HepG2 (cell line): ENCODE measurements at regions not wholly inside any gene's neighbourhood (a gene's known extent, or its start where the extent isn't known, plus 50 kb on each side); places are given as distances from the start of the nearest gene placed in this dataset.
A peak's percentile ranks its signal among the peaks of the same experiment; 100 is the strongest.

ENCODE experiments used
- ATAC-seq: fragments of 200-7000 bp; cut with Tn5 transposase; 3 replicates; pipeline ENCODE4 v1.9.1; 2020; ENCODE audit warnings: mild to moderate bottlenecking, moderate library complexity
- BruUV-seq: library from RNA; stranded (reverse); fragments of 400-500 nt; replicated peaks from 2 replicates; lab custom pipeline; 2021; lab: Mats Ljungman, UMichigan
- CTCF ChIA-PET: fragments of 300-600 bp; formaldehyde crosslinking; extraction: SDS; loops from one replicate; lab custom pipeline; 2021; ENCODE audit warnings: low total read pairs, inconsistent platforms, low intra/inter-chr PET ratio; lab: Yijun Ruan, JAX
- POLR2A ChIA-PET: fragments of 350-600 bp; sonication (Branson Sonifier 250); formaldehyde crosslinking; loops from one replicate; lab custom pipeline; 2020; ENCODE audit warnings: antibody characterized with exemption, inconsistent platforms; lab: Yijun Ruan, JAX
- DNase-seq: peaks from one replicate; pipeline ENCODE4 v3.0.0-alpha.2; 2015; ENCODE audit warnings: low spot score
- FAIRE-seq: peaks from 3 replicates; lab custom pipeline; 2011; peaks lifted over from hg19 to GRCh38; lab: Jason Lieb, UNC
- H2AFZ ChIP-seq: one replicate; pipeline ENCODE4 v1.6.1; 2011; ENCODE audit warnings: low read length, inconsistent platforms
- H3K27ac ChIP-seq: fragments of 300-600 bp; 3 replicates; pipeline ENCODE4 v1.8.0; 2011; ENCODE audit warnings: mixed run types, mild to moderate bottlenecking, mixed read lengths, low read length, inconsistent platforms; ENCODE audit not compliant: insufficient read depth; ENCODE audit errors: extremely low read length
- H3K27me3 ChIP-seq, 2 experiments: fragments of 200-600 bp in 1 of 2; 2 replicates in 1 of 2; 3 replicates in 1 of 2; pipeline versions ENCODE4 v1.6.0 to v1.8.0; 2011; ENCODE audit warnings: low read length in 2 of 2, mild to moderate bottlenecking in 2 of 2, moderate library complexity in 2 of 2, inconsistent platforms in 1 of 2; ENCODE audit not compliant: insufficient read depth in 2 of 2, control insufficient read depth in 1 of 2
- H3K36me3 ChIP-seq, 2 experiments: fragments of 200-600 bp in 1 of 2; replicated peaks in 1 of 2; 2 replicates in 1 of 2; 3 replicates in 1 of 2; pipeline versions ENCODE4 v1.5.1 to v1.8.0; 2011; ENCODE audit warnings: low read length in 2 of 2, inconsistent platforms in 1 of 2; ENCODE audit not compliant: insufficient read depth in 2 of 2, control insufficient read depth in 1 of 2
- H3K4me1 ChIP-seq: 2 replicates; pipeline ENCODE4 v1.5.1; 2012; ENCODE audit warnings: low read length, inconsistent platforms; ENCODE audit not compliant: insufficient read depth
- H3K4me2 ChIP-seq: 2 replicates; pipeline ENCODE4 v1.6.0; 2011; ENCODE audit warnings: low read depth, low read length, inconsistent platforms
- H3K4me3 ChIP-seq, 3 experiments: fragments of 200-600 bp in 1 of 3; sonication (generic), shearing (Covaris generic) in 1 of 3; replicated peaks in 1 of 3; 2 replicates each; pipeline ENCODE4 v1.5.1; 2011 to 2016; ENCODE audit warnings: low read length in 3 of 3, inconsistent platforms in 2 of 3, low read depth in 2 of 3, mild to moderate bottlenecking in 2 of 3, control low read depth in 1 of 3, mixed read lengths in 1 of 3; ENCODE audit not compliant: insufficient read depth in 1 of 3
- H3K79me2 ChIP-seq: one replicate; pipeline ENCODE4 v1.6.1; 2011; ENCODE audit warnings: low read length, inconsistent platforms; ENCODE audit not compliant: insufficient read depth
- H3K9ac ChIP-seq: 2 replicates; pipeline ENCODE4 v1.6.0; 2011; ENCODE audit warnings: mild to moderate bottlenecking, low read depth, low read length, inconsistent platforms; ENCODE audit not compliant: insufficient read depth
- H3K9me3 ChIP-seq: 2 replicates; pipeline ENCODE4 v1.5.1; 2012; ENCODE audit warnings: mild to moderate bottlenecking, low read length
- H4K20me1 ChIP-seq: 2 replicates; pipeline ENCODE4 v1.6.0; 2011; ENCODE audit warnings: inconsistent platforms, mild to moderate bottlenecking, low read length, moderate library complexity; ENCODE audit not compliant: insufficient read depth
- FOXA3 ChIP-seq: IDR thresholded peaks from 2 replicates; pipeline ENCODE4 v1.6.1; 2016; ENCODE audit warnings: missing genetic modification reagents, missing compliant biosample characterization
- HNF4A ChIP-seq: sonication (generic); formaldehyde crosslinking; IDR thresholded peaks from 2 replicates; pipeline ENCODE4 v1.4.0; 2020; ENCODE audit warnings: missing genetic modification reagents
- MIER2 ChIP-seq: IDR thresholded peaks from 2 replicates; pipeline ENCODE4 v1.6.1; 2016; ENCODE audit warnings: missing biosample characterization, missing genetic modification reagents
- MXI1 ChIP-seq: IDR thresholded peaks from 3 replicates; pipeline ENCODE4 v1.6.1; 2012; ENCODE audit warnings: low read depth, low read length, inconsistent platforms, borderline replicate concordance
- TOPORS ChIP-seq: sonication (generic); formaldehyde crosslinking; IDR thresholded peaks from 2 replicates; pipeline ENCODE4 v1.8.0; 2023; ENCODE audit warnings: mild to moderate bottlenecking, missing genetic modification reagents
- ZFP62 ChIP-seq: sonication (generic); formaldehyde crosslinking; IDR thresholded peaks from 2 replicates; pipeline ENCODE4 v1.4.0; 2020; ENCODE audit warnings: missing genetic modification reagents
- ZFY ChIP-seq: sonication (generic); formaldehyde crosslinking; IDR thresholded peaks from 2 replicates; pipeline ENCODE4 v1.4.0; 2020; ENCODE audit warnings: missing genetic modification reagents
- ZNF317 ChIP-seq: sonication (generic); formaldehyde crosslinking; IDR thresholded peaks from 2 replicates; pipeline ENCODE4 v1.5.0; 2020; ENCODE audit warnings: mild to moderate bottlenecking, missing genetic modification reagents
- ZNF543 ChIP-seq: sonication (generic); formaldehyde crosslinking; IDR thresholded peaks from 2 replicates; pipeline ENCODE4 v1.4.0; 2020; ENCODE audit warnings: mild to moderate bottlenecking, missing genetic modification reagents
- ZNF629 ChIP-seq: sonication (generic); formaldehyde crosslinking; conservative IDR thresholded peaks from 2 replicates; pipeline ENCODE4 v1.5.0; 2020; ENCODE audit warnings: missing genetic modification reagents
- ZNF878 ChIP-seq: sonication (generic); formaldehyde crosslinking; IDR thresholded peaks from 2 replicates; pipeline ENCODE4 v1.8.1; 2023; ENCODE audit warnings: mild to moderate bottlenecking, missing genetic modification reagents, moderate library complexity
- ZSCAN20 ChIP-seq: sonication (generic); formaldehyde crosslinking; IDR thresholded peaks from 2 replicates; pipeline ENCODE4 v1.4.0; 2020; ENCODE audit warnings: missing genetic modification reagents, mild to moderate bottlenecking, borderline replicate concordance
- ZSCAN30 ChIP-seq: sonication (generic); formaldehyde crosslinking; IDR thresholded peaks from 2 replicates; pipeline ENCODE4 v1.5.0; 2020; ENCODE audit warnings: mild to moderate bottlenecking, missing genetic modification reagents
- WGBS: methylation state at CpG from one replicate; pipeline ENCODE4 v1.1.6; 2017; ENCODE audit warnings: low lambda C conversion rate; 5-methylcytosine and 5-hydroxymethylcytosine counted together
- in situ Hi-C: cut with HindIII; loops from 2 replicates; pipeline ENCODE4 v1.10.0; 2017; ENCODE audit warnings: low pct_unique_long_range_greater_than_20kb; ENCODE audit not compliant: extremely low pct_ligation_motif_present
- intact Hi-C: fragments of 100-400 bp; cut with micrococcal nuclease; formaldehyde crosslinking; loops from one replicate; pipeline ENCODE4 v1.10.0; 2022; ENCODE audit not compliant: unreplicated experiment
- TF ChIP-seq, protein P1 (sequence below): sonication (generic); formaldehyde crosslinking; IDR thresholded peaks from 2 replicates; pipeline ENCODE4 v1.5.0; 2020; ENCODE audit warnings: mild to moderate bottlenecking, missing genetic modification reagents, borderline replicate concordance
- TF ChIP-seq, protein P2 (sequence below): sonication (generic); formaldehyde crosslinking; IDR thresholded peaks from 2 replicates; pipeline ENCODE4 v1.5.1; 2020; ENCODE audit warnings: missing genetic modification reagents, mild to moderate bottlenecking, borderline replicate concordance
- TF ChIP-seq, protein P3 (sequence below): sonication (generic); formaldehyde crosslinking; IDR thresholded peaks from 2 replicates; pipeline ENCODE4 v1.5.0; 2020; ENCODE audit warnings: missing genetic modification reagents
- TF ChIP-seq, protein P4 (sequence below): sonication (generic); formaldehyde crosslinking; IDR thresholded peaks from 2 replicates; pipeline ENCODE4 v1.4.0; 2020; ENCODE audit warnings: mild to moderate bottlenecking, missing genetic modification reagents

DNA sequence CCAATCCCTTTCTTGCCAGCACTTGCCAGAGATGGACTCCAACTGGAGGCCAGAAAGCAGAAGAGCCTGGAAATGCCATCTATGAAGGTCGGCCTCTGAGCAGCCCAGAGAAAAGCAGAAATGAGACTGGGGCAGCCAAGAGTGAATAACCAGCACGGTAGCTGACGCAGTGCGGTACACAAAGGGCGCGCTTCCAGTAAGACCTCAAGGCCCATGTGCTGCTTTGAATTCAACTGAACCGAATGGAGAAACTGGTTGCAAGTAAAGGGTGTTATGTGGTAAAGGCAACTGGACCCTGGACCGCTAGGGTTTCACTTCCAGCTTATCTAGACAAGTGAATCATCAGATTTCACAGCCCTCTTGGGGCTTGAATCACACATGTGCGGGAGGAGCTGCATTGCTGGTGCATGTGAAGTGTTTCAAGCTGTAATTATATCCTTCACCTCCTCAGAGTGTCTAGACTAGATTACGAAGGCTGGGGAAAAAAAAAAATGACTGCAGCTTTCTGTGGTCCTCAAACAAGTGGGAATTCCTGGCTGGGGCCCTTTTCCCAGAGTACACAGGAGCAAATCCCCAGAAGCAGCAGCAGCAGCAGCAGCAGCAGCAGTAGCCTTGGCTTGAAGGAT is 128.9 kb downstream of the CCDC34 start (continued):
- TF ChIP-seq, protein P1, sequence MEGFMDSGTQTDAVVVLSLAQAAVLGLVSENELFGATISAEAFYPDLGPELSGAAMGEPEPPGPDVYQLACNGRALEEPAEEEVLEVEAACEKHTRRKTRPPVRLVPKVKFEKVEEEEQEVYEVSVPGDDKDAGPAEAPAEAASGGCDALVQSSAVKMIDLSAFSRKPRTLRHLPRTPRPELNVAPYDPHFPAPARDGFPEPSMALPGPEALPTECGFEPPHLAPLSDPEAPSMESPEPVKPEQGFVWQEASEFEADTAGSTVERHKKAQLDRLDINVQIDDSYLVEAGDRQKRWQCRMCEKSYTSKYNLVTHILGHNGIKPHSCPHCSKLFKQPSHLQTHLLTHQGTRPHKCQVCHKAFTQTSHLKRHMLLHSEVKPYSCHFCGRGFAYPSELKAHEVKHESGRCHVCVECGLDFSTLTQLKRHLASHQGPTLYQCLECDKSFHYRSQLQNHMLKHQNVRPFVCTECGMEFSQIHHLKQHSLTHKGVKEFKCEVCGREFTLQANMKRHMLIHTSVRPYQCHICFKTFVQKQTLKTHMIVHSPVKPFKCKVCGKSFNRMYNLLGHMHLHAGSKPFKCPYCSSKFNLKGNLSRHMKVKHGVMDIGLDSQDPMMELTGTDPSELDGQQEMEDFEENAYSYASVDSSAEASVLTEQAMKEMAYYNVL (CRISPR knock-in tag): peak; percentile 45; the same call in 1 of the 2 replicates
- TF ChIP-seq MXI1 (peak; percentile 8; the same call in 1 of the 3 replicates), FOXA3 (CRISPR knock-in tag) (peak; percentile 26; the same call in 1 of the 2 replicates), ZNF878 (no peak), ZNF317 (CRISPR knock-in tag) (no peak), HNF4A (CRISPR knock-in tag) (peak; percentile 85)
- TF ChIP-seq, protein P2, sequence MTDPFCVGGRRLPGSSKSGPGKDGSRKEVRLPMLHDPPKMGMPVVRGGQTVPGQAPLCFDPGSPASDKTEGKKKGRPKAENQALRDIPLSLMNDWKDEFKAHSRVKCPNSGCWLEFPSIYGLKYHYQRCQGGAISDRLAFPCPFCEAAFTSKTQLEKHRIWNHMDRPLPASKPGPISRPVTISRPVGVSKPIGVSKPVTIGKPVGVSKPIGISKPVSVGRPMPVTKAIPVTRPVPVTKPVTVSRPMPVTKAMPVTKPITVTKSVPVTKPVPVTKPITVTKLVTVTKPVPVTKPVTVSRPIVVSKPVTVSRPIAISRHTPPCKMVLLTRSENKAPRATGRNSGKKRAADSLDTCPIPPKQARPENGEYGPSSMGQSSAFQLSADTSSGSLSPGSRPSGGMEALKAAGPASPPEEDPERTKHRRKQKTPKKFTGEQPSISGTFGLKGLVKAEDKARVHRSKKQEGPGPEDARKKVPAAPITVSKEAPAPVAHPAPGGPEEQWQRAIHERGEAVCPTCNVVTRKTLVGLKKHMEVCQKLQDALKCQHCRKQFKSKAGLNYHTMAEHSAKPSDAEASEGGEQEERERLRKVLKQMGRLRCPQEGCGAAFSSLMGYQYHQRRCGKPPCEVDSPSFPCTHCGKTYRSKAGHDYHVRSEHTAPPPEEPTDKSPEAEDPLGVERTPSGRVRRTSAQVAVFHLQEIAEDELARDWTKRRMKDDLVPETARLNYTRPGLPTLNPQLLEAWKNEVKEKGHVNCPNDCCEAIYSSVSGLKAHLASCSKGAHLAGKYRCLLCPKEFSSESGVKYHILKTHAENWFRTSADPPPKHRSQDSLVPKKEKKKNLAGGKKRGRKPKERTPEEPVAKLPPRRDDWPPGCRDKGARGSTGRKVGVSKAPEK (CRISPR knock-in tag): no peak

DNA sequence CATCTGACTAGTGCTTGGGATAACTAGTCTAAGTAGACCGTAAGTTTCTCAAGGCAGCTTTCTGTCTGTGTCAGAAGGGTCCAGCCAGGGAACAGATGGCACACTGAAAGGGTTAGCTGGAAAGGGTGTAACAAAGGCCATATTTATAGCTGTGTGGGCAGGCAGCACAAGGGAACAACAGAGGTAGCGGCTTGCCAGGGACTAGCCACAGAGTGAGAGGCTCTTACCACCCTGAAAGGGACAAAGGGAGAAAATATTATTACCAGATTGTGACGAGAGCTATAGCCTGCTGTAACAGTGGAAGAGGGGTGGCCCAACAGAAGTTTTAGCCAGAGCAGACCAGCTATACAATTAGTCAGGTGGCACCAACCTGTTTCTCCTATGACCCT is 129.4 kb downstream of the CCDC34 start:
- Histone ChIP-seq H3K4me1 (peaks cover 23% of the 10 kb centered on the region), H3K79me2 (no peaks in the 10 kb centered on the region), H3K4me2 (peak overlapping the region; percentile 58), H3K27me3 (no peaks in the 10 kb centered on the region), H3K36me3 (no peaks in the 10 kb centered on the region), H4K20me1 (no peaks in the 10 kb centered on the region), H3K9ac (no peak overlapping the region), H3K4me3 (peak overlapping the region in 1 of 3 experiments; percentile 45; a peak in 2 of 6 replicates), H3K27ac (no peak overlapping the region), H2AFZ (peak overlapping the region; percentile 3), H3K9me3 (no peaks in the 10 kb centered on the region)
- BruUV-seq: no TSS peak
- DNase-seq (no peak), ATAC-seq (peak; percentile 57), FAIRE-seq (no peak)
- in situ Hi-C loops: no loop called here
- ChIA-PET CTCF (no interaction called here), POLR2A (interaction anchor here (1.1 to 1.2 kb wide), 2 partner anchors 17 to 239 kb away, joined by 3 read pairs; partner anchors contain the start of gene LGR4)
- 53% methylated on average over 3 of the region's 3 CpGs for WGBS
- intact Hi-C loops: loop anchor here (1.0 to 5.0 kb wide), 3 partner anchors 31 to 63 kb away; no protein-coding TSS in a partner anchor
- TF ChIP-seq ZNF543 (CRISPR knock-in tag) (no peak), ZFP62 (no peak), ZFY (no peak), TOPORS (CRISPR knock-in tag) (no peak), ZSCAN30 (CRISPR knock-in tag) (no peak), ZSCAN20 (CRISPR knock-in tag) (no peak), MIER2 (CRISPR knock-in tag) (no peak), ZNF629 (CRISPR knock-in tag) (no peak)
- TF ChIP-seq, protein P3, sequence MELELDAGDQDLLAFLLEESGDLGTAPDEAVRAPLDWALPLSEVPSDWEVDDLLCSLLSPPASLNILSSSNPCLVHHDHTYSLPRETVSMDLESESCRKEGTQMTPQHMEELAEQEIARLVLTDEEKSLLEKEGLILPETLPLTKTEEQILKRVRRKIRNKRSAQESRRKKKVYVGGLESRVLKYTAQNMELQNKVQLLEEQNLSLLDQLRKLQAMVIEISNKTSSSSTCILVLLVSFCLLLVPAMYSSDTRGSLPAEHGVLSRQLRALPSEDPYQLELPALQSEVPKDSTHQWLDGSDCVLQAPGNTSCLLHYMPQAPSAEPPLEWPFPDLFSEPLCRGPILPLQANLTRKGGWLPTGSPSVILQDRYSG: no peak
- TF ChIP-seq, protein P4, sequence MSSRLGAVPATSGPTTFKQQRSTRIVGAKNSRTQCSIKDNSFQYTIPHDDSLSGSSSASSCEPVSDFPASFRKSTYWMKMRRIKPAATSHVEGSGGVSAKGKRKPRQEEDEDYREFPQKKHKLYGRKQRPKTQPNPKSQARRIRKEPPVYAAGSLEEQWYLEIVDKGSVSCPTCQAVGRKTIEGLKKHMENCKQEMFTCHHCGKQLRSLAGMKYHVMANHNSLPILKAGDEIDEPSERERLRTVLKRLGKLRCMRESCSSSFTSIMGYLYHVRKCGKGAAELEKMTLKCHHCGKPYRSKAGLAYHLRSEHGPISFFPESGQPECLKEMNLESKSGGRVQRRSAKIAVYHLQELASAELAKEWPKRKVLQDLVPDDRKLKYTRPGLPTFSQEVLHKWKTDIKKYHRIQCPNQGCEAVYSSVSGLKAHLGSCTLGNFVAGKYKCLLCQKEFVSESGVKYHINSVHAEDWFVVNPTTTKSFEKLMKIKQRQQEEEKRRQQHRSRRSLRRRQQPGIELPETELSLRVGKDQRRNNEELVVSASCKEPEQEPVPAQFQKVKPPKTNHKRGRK: no peak
